Smooth muscle cell (in vitro differentiated cells): ENCODE measurements at regions not wholly inside any gene's neighbourhood (a gene's known extent, or its start where the extent isn't known, plus 50 kb on each side); places are given as distances from the start of the nearest gene placed in this dataset.
"Not testable (repeated sequence)": the region's sequence is repeated elsewhere in the genome, so short reads cannot be mapped to it uniquely, and the experiment has no call there.

Experiments used
- DNase-seq: peaks from one replicate; lab custom pipeline; 2025; ENCODE audit not compliant: unreplicated experiment; lab: John Stamatoyannopoulos, UW
- H2AFZ ChIP-seq: fragments of 200-600 bp; sonication (generic); 2 replicates; pipeline ENCODE4 v1.6.0; 2016; ENCODE audit warnings: antibody characterized with exemption, low read depth, mild to moderate bottlenecking
- H3F3A ChIP-seq: fragments of 200-600 bp; sonication (generic); 2 replicates; pipeline ENCODE4 v1.6.0; 2017; ENCODE audit warnings: antibody characterized with exemption, low read depth
- H3K27ac ChIP-seq: fragments of 200-600 bp; sonication (generic); 2 replicates; pipeline ENCODE4 v1.5.1; 2016; ENCODE audit warnings: low read depth, mild to moderate bottlenecking
- H3K27me3 ChIP-seq: fragments of 200-600 bp; sonication (generic); 2 replicates; pipeline ENCODE4 v1.6.1; 2016; ENCODE audit warnings: low read depth, mild to moderate bottlenecking
- H3K36me3 ChIP-seq: fragments of 200-600 bp; sonication (generic); 2 replicates; pipeline ENCODE4 v1.5.1; 2016; ENCODE audit warnings: low read depth
- H3K4me1 ChIP-seq: fragments of 200-600 bp; sonication (generic); 2 replicates; pipeline ENCODE4 v1.5.1; 2016; ENCODE audit warnings: low read depth
- H3K4me2 ChIP-seq: fragments of 200-600 bp; sonication (generic); 2 replicates; pipeline ENCODE4 v1.6.0; 2016; ENCODE audit warnings: mild to moderate bottlenecking
- H3K4me3 ChIP-seq: fragments of 200-600 bp; sonication (generic); 2 replicates; pipeline ENCODE4 v1.5.1; 2016; ENCODE audit warnings: mild to moderate bottlenecking
- H3K79me2 ChIP-seq: fragments of 200-600 bp; sonication (generic); 2 replicates; pipeline ENCODE4 v1.6.0; 2016; ENCODE audit warnings: low read depth, mild to moderate bottlenecking
- H3K9ac ChIP-seq: fragments of 200-600 bp; sonication (generic); 2 replicates; pipeline ENCODE4 v1.6.0; 2016; ENCODE audit warnings: low read depth
- H3K9me3 ChIP-seq: fragments of 200-600 bp; sonication (generic); replicated peaks from 2 replicates; pipeline ENCODE4 v1.5.1; 2016; ENCODE audit warnings: low read depth
- H4K20me1 ChIP-seq: fragments of 200-600 bp; sonication (generic); 2 replicates; pipeline ENCODE4 v1.6.0; 2016; ENCODE audit warnings: low read depth
- CTCF ChIP-seq: fragments of 200-600 bp; sonication (generic); IDR thresholded peaks from 2 replicates; pipeline ENCODE4 v1.5.1; 2017; ENCODE audit warnings: borderline replicate concordance, mild to moderate bottlenecking, antibody characterized with exemption; ENCODE audit not compliant: insufficient read depth, poor library complexity, severe bottlenecking
- WGBS: methylation state at CpG from one replicate; pipeline ENCODE4 v1.1.7; 2016; ENCODE audit warnings: low lambda C conversion rate; 5-methylcytosine and 5-hydroxymethylcytosine counted together

DNA sequence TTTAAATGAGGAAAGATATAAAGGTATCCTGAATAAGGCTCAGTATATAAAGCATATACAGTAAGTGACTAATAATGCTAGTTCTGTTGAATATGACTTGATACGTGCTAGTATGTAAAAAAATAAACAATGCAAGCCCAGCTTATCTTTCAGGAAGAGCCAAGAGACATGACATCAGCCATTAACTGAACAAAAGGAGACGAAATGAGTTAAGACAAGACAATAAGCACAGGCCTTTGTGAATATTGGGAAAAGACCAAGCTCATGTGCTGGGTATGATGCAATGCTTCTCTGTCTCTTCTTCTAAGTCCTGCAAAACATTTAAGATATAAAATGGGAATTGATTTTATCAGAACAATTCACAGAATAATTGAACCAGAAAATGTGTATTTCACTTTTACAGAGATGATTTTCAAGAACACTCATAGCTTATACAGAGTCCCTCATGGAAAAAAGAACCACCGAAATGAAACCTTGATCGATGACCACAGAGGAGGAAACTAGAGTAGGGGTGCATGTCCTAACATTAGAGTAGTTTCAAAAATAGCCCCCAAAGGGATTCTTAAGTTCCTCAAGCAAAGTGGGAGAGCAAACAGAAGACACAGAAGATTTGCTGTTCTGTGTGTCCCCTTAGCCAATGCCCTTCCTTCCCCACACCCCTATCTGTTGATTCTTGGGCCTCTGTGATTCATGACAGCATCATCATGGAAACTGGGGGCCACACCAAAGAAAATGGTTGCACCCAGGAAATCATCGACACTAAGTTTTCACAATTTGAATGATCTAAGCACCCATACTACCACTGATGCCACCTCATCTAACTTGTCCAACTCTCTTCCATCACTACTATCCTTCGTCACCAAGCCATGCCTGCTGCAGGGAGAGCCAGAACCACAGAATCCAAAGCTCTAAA is 68.0 kb upstream of the CRIM1 start:
- no peak overlapping the region for H2AFZ ChIP-seq
- DNase-seq = no peak

GRCh38 chr2:36279506-36279905 is 76.1 kb upstream of the CRIM1 start:
- not testable (repeated sequence) for H4K20me1 ChIP-seq, H3K9me3 ChIP-seq, H3F3A ChIP-seq, H3K4me3 ChIP-seq, H3K36me3 ChIP-seq, H3K79me2 ChIP-seq, H3K4me1 ChIP-seq, H3K9ac ChIP-seq, DNase-seq, H2AFZ ChIP-seq, H3K27ac ChIP-seq, H3K27me3 ChIP-seq, H3K4me2 ChIP-seq
- WGBS = 86% methylated on average over 7 of the region's 7 CpGs

More for the DNA sequence above, 68.0 kb upstream of the CRIM1 start:
- Histone ChIP-seq H4K20me1 (no peaks in the 10 kb centered on the region), H3F3A (no peaks in the 10 kb centered on the region), H3K36me3 (no peaks in the 10 kb centered on the region), H3K27me3 (no peaks in the 10 kb centered on the region), H3K4me2 (no peak overlapping the region), H3K4me1 (no peaks in the 10 kb centered on the region), H3K9ac (no peak overlapping the region), H3K79me2 (no peaks in the 10 kb centered on the region), H3K4me3 (no peak overlapping the region), H3K27ac (no peak overlapping the region), H3K9me3 (no peaks in the 10 kb centered on the region)
- TF ChIP-seq CTCF = no peak
- 83% methylated on average over 6 of the region's 6 CpGs for WGBS

DNA sequence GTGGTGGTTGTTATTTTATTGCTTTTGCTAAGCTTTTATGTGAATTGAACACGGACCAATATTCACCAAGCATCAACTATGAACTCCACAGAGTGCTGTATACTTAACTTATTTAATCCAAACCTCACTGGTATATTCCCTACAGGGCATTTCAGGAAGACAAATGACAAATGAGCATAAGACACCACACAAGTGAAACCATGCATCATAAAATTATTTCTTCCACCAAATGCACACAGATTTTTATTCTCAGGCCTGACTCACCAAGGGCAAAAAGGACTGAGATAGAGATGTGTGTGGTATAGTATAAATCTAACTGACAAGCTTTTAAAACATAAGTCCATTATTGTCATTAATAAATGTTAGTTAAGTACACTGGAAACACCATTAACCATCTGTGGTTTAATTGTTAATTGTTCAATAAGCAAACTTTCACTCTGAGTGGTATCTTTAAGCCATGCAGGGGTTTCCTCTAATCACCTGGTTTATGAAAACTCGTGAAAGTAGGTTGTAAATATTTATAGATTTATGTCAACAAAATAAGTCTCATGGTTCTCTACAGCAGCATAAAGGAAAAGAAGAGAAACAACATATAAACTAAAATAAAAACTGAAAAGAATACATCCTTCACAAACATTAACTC is 77.6 kb upstream of the CRIM1 start:
- no peak overlapping the region for H3K4me2 ChIP-seq
- DNase-seq = no peak
- H3K36me3 ChIP-seq = no peaks in the 10 kb centered on the region
- no peaks in the 10 kb centered on the region for H3K9me3 ChIP-seq
- H2AFZ ChIP-seq = no peak overlapping the region
- H3K9ac ChIP-seq = peak overlapping the region; percentile 64
- no peaks in the 10 kb centered on the region for H3K79me2 ChIP-seq
- no peaks in the 10 kb centered on the region for H3F3A ChIP-seq
- no peaks in the 10 kb centered on the region for H3K27me3 ChIP-seq
- 68% methylated on average over 2 of the region's 2 CpGs for WGBS
- no peak overlapping the region for H3K4me3 ChIP-seq
- no peak for TF ChIP-seq CTCF
- H3K27ac ChIP-seq = no peak overlapping the region
- H4K20me1 ChIP-seq = no peaks in the 10 kb centered on the region
- no peaks in the 10 kb centered on the region for H3K4me1 ChIP-seq

GRCh38 chr2:36277146-36277808 is 78.3 kb upstream of the CRIM1 start:
- Histone ChIP-seq H3K79me2 (no peaks in the 10 kb centered on the region), H3K9ac (peak overlapping the region; percentile 64), H3K27me3 (no peaks in the 10 kb centered on the region), H3K4me1 (no peaks in the 10 kb centered on the region), H3K36me3 (no peaks in the 10 kb centered on the region), H3F3A (no peaks in the 10 kb centered on the region), H3K4me2 (no peak overlapping the region), H3K9me3 (no peaks in the 10 kb centered on the region), H3K27ac (no peak overlapping the region), H3K4me3 (no peak overlapping the region), H4K20me1 (no peaks in the 10 kb centered on the region), H2AFZ (no peak overlapping the region)
- DNase-seq = no peak
- WGBS = 42% methylated on average over 3 of the region's 3 CpGs
- TF ChIP-seq CTCF = no peak
